ENCODE measurements at regions not wholly inside any gene's neighbourhood (a gene's known extent, or its start where the extent isn't known, plus 50 kb on each side); places are given as distances from the start of the nearest gene placed in this dataset.

GRCh38 chr2:20126469-20126868 is 75.0 kb upstream of the LAPTM4A start:
- TF ChIP-seq CTCF (IDR thresholded peaks at IDR 0.05) (no peak), POLR2AphosphoS5 (IDR thresholded peaks at IDR 0.05) (no peak)

Measured in suprapubic skin (tissue), 3 donors.